CD4-positive, alpha-beta T cell treated with Interleukin-15 for 1 hour (primary cell): ENCODE measurements at regions not wholly inside any gene's neighbourhood (a gene's known extent, or its start where the extent isn't known, plus 50 kb on each side); places are given as distances from the start of the nearest gene placed in this dataset.
"Not testable (repeated sequence)": the region's sequence is repeated elsewhere in the genome, so short reads cannot be mapped to it uniquely, and the experiment has no call there.

Experiments used
- DNase-seq: peaks from one replicate; pipeline ENCODE4 v3.0.0-alpha.2; 2020

DNA sequence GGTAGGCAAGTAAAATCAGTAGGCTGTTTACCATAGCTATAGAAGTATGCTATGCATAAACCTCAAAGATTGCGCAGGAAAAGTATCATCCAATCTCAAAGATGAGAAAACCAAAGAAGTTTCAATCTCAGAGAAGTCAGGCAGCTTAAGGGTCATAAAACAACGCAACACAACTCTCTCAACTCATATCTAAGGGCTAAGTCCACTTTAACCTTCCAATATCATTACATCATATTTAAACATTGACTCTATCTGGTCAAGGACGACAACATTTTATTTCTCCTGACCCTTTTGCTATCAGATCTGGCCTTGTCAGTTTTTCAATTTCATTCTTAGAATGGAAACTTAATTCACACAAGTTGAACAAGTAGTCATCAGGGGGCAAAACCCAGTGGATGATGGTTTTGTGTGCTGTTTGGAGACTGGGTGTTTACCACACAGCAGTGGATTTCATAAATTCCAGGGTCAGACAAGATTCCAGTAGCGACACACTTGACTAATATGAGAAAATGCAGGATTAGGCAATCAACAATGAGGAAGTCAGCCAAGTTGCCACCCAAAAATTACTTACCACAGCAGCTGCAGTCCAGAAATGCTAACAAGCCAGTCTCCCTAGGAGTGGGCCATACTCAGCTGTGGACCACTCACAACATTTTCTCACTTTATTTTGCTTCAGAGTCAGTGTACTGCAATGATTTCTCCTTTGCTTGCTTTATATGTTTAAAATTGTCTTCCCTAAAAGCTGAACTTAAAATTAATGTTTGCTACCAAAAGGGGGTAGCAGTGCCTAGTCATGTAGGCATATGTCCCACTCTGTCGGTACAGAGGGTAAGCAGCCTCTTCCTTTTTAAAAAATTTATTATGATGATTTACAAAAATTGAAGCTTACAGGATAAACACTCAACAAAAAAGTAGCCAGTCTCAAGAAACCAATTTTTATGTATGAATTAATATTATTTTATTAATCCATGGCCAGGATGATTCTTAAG is 131.9 kb upstream of the NBPF9 start:
- not testable (repeated sequence) for DNase-seq

- DNase-seq = not testable (repeated sequence)
These were observed 134.2 kb upstream of the NBPF9 start for GRCh38 chr1:149237515-149237914.

DNA sequence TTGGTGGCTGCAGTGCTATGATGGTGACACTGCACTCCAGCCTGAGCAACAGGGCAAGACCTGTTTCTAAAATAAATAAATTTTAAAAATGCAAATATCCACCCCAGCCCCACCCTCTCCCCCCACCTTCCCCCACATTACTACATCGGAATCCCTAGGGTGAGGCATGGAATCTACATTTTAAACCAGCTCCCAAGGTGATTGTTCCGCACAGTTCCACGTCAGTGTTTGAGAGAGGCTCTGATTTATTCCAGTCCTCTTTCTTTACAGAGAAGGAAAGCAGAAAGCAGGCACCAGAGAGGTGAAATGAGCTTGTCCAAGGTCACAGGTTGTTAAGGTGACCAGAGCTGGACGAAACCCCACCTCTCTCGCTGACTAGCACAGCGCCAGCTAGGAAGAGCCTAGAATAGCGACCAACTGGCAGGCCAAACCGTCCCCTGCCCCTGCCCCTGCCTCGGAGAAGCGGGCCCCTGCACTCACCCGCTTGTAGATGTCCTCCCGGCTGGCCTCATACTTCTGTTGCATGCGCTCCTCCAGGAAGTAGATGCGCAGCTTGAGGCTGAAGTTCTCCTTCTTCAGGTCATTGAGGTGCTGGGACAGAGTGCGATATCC is 136.7 kb upstream of the NBPF9 start:
- not testable (repeated sequence) for DNase-seq

DNA sequence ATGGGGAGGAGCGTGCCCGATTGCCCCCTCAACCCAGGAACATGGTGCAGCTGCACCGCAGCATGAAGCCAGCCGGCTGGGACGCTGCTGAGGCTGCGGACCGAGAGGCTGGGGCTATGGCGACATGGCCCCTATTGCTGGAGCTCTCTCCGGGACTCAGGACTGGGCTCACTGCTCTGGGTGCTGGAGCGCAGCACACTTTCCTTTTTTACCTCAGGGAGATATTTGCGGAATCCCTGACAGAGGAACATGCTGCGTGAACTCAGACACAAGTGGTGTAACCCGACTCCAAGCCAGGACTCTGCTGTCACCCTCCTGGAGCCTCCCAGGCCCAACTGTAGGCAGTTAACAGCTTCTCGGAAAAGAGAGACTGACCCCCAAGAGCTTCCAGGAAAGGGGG is 137.2 kb upstream of the NBPF9 start:
- not testable (repeated sequence) for DNase-seq

DNA sequence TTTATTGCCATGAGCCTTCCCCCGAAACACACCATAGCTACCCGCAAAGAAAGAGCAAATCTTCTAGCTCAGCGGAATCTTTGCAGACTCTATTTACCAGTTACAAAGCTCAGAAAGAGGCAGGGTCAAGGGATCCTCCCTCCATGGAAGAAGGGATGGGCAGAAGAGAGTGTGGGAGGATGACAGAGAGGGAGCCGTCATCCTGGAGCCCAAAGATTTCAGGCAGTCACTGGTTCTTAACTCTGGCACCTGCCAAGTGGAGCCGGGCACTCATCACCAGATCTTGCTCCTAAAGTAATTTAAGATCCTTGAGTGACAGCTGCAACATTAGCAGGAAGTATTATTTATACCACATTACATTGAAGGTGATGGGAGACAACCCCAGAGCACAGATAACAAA is 137.9 kb upstream of the NBPF9 start:
- DNase-seq = not testable (repeated sequence)

GRCh38 chr1:149243572-149243971 is 140.2 kb upstream of the NBPF9 start:
- DNase-seq = not testable (repeated sequence)

DNA sequence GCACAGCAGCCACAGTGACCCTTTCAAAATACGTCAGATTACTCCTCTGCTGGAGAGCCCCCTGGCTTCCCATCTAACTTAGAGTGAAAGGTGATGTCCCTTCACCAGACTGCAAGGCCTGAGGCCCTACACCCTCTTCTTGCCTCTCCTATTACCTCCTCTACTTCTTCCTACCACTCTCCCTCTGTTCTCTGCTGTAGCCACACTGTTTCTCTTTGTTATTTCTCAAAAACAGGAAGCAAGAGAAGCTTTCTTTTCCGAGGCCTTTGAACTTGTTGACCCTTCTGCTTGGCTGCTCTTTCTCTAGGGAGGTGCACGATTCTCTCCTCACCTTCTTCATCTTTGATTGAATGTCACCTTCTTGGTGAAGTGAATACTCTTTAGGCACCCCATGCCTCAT is 141.3 kb upstream of the NBPF9 start:
- not testable (repeated sequence) for DNase-seq

GRCh38 chr1:149246212-149246611 is 142.9 kb upstream of the NBPF9 start:
- not testable (repeated sequence) for DNase-seq

GRCh38 chr1:149248610-149249009 is 145.3 kb upstream of the NBPF9 start:
- DNase-seq = not testable (repeated sequence)

DNA sequence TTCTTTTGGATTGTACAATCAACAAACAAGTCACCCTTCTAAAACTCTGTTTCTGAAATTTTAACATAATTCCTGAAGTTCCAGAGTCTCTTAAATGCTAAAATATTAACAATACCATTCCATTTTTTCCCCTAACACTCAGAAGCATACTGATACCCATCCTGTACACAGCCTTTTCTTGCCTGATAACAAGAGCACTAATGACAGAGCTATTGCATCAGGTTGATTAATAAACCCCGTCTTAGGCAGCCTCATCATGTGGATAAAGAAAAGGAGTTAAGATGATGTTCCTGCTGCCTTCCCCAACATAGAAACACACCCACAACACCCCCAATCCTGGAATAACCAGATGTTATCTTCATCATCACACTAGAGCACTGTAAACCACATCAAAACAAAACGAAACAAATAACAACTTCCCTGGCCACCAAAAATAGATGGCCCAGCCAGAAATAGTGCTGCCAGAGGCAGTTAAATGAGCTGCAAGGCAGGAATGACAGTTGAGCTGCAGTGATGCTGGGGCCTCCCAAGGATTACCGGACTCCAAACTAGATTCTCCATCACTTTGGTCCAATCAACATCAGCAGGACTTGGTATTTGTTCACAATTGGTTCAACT is 146.6 kb upstream of the NBPF9 start:
- DNase-seq = not testable (repeated sequence)

GRCh38 chr1:149254894-149255847 is 151.8 kb upstream of the NBPF9 start:
- DNase-seq = not testable (repeated sequence)

GRCh38 chr1:149260284-149260683 is 156.9 kb upstream of the NBPF9 start:
- DNase-seq = not testable (repeated sequence)

DNA sequence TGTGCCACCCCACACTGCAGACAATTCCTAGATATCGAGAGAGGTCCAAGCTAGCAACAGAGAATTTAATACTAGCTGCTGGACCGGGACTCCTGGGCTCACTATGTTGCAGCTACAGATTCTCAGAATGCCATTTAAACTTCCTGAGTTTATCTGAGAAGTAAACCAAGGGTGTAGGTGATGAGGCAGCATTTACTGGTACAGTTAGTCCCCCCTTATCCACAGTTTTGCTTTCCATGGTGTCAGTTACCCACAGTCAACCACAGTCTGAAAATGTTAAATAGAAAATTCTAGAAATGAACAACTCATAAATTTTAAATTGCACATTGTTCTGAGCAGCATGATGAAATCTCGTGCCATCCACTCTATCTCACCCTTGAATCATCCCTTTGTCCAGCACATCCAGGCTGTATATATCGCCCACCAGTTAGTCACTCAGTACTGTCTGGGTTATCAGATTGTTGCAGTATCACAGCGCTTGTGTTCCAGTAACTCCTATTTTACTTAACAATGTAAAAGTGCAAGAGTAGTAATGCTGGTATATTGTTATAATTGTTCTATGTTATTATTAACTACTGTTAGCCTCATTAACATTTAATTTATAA is 157.5 kb upstream of the NBPF9 start:
- DNase-seq = not testable (repeated sequence)

- not testable (repeated sequence) for DNase-seq
These were observed 163.9 kb upstream of the NBPF9 start for GRCh38 chr1:149267287-149267686.

- DNase-seq = not testable (repeated sequence)
These were observed 165.8 kb upstream of the NBPF9 start for GRCh38 chr1:149269001-149269702.

GRCh38 chr1:149269833-149270232 is 166.5 kb upstream of the NBPF9 start:
- DNase-seq = not testable (repeated sequence)

GRCh38 chr1:149274493-149274892 is 171.1 kb upstream of the NBPF9 start:
- not testable (repeated sequence) for DNase-seq

- not testable (repeated sequence) for DNase-seq
These were observed 172.5 kb upstream of the NBPF9 start for GRCh38 chr1:149275802-149276201.

DNA sequence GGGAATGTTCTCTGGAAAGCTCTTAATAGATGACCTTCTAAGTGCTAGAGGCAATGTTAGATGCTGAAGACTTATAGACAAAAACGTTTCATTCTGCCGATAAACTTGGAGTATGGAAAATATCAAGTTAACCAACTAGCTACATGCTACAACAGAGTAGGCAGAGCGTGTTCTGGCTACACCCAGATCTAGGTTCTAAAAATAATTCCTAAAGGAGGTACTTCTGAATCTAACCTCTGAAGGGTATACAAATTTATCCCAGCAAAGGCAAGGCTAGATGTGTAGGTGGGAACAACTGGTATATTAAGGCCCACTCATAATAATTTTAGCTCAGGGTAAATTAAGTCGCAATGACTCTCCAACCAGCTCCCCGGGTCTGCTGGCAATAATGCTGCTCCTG is 173.1 kb upstream of the NBPF9 start:
- not testable (repeated sequence) for DNase-seq

DNA sequence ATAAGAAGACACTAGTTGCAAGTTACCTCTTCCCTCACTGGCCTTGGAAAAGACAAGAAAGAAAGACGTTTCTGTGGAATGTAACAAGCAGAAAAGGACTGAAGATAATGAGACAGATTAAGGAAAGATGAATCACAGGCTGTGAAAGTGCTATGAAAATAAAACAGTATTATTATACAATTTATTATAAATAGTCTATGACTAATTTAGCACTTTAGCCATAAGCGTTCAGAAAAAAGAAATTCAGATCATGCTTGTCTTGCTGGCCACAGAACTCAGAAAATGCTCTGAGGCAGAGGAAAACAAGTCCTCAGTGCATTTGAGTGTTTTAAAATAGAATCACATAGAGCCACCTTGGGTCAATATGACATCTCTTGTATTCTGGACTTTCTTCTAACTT is 174.8 kb upstream of the NBPF9 start:
- DNase-seq = not testable (repeated sequence)

DNA sequence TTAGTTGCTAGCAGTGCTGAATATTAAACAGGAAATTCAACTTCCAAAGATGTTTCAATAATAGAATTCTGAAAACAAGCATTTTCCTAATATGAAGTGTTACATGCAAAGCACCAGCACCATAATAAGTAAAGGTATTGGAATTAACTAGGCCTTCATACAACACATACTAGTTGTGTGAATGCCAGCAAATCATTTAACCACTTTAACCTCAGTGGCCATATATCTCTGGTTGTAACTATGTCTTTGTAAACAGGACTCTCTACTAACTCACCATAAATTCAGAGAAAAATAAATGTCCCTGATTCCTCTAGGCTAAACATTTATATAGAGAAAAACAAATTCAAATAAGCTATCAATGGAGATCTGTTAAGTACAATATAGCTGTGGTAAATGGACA is 175.7 kb upstream of the NBPF9 start:
- DNase-seq = not testable (repeated sequence)
